Natural killer cell treated with Interleukin-12 subunit alpha and Interleukin-12 subunit beta and Interleukin-15 and Interleukin-18, amount 100 ng/mL, for 72 hours (primary cell): ENCODE measurements at regions not wholly inside any gene's neighbourhood (a gene's known extent, or its start where the extent isn't known, plus 50 kb on each side); places are given as distances from the start of the nearest gene placed in this dataset.
"Not testable (repeated sequence)": the region's sequence is repeated elsewhere in the genome, so short reads cannot be mapped to it uniquely, and the experiment has no call there.

Experiments used
- ATAC-seq, 2 donors: fragments of 150-1000 bp; cut with Tn5 transposase in 1 of 2; sonication (Bioruptor Pico), chemical (Tn5 transposase) in 1 of 2; 2 replicates each; pipeline ENCODE4 v1.10.0; 2021
- DNase-seq: peaks from one replicate; pipeline ENCODE4 v3.0.0; 2022; ENCODE audit warnings: low spot score
- H3K27ac Mint-ChIP-seq, 2 donors: 1 replicate in 1 of 2; 2 replicates in 1 of 2; pipeline ENCODE4 v1.8.0; 2022; ENCODE audit warnings: mixed read lengths in 2 of 2, mild to moderate bottlenecking in 1 of 2, moderate library complexity in 1 of 2
- H3K27me3 Mint-ChIP-seq, 2 donors: 1 replicate in 1 of 2; 2 replicates in 1 of 2; pipeline ENCODE4 v1.8.0; 2022; ENCODE audit warnings: mixed read lengths in 2 of 2
- H3K36me3 Mint-ChIP-seq: one replicate; pipeline ENCODE4 v1.8.0; 2022; ENCODE audit warnings: mixed read lengths
- H3K4me1 Mint-ChIP-seq, 2 donors: 1 replicate in 1 of 2; 2 replicates in 1 of 2; pipeline ENCODE4 v1.8.0; 2022; ENCODE audit warnings: low read depth in 2 of 2, mixed read lengths in 2 of 2, mild to moderate bottlenecking in 1 of 2
- H3K4me3 Mint-ChIP-seq: one replicate; pipeline ENCODE4 v1.8.0; 2022; ENCODE audit warnings: mixed read lengths
- H3K9me3 Mint-ChIP-seq: 2 replicates; pipeline ENCODE4 v1.8.0; 2022; ENCODE audit warnings: mixed read lengths

DNA sequence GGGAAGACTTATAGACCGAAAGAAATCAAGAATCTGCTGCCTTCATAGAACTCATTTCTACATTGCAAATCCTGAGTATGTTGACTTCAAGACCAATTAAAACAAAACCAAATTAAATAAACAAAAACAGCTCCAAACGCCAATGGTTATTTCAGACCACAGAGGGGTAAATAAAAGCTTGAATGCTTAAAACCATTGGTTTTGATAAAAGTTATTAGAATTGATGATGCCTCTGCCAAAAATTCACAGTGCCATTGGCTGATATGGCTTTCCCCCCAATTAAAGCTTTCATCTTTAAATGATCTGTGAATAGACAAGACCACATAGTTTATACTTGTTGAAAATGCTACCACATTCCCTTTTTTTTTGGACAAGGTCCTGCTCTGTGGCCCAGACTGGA is 188.5 kb downstream of the NFKBIZ start:
- DNase-seq = no peak
- no peak overlapping the region for H3K27ac Mint-ChIP-seq
- no peak overlapping the region for H3K4me3 Mint-ChIP-seq
- peaks cover 11% of the 10 kb centered on the region for H3K36me3 Mint-ChIP-seq
- H3K4me1 Mint-ChIP-seq = peaks cover 0 to 8% of the 10 kb centered on the region in 2 donors
- H3K27me3 Mint-ChIP-seq = peaks cover 0 to 8% of the 10 kb centered on the region in 2 donors
- no peak for ATAC-seq
- peaks cover 3% of the 10 kb centered on the region for H3K9me3 Mint-ChIP-seq

DNA sequence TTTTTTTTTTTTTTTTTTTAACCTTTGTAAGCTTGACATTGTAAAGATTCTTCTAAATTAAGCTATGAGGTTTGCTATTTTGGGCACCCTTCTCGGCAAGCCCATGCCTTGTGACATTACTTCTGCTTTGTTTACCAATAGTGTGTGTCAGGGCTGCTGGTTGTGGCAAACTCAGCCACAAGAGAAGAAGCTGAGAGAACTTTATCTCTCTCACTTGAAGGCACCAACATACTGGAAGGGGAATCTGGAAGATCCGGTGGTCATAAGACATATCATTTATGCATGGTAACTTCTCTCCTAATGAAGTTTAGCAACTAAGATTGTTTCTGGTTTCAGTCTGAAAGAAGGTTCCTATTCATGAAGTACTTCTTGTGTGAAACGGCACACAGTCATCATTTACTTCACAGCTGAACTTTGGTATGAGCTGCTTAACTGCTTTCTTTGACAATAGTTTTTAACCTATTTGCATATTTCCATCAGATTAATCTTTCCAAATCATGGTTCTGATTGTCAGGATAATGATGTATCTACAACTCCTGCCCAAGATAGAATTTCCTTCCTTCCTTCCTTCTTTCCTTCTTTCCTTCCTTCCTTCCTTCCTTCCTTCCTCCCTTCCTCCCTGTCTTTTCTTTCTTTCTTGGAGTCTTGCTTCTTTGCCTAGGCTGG is 189.3 kb downstream of the NFKBIZ start:
- Mint-ChIP-seq H3K27ac (no peak overlapping the region), H3K9me3 (peaks cover 3% of the 10 kb centered on the region), H3K4me1 (peaks cover 0 to 8% of the 10 kb centered on the region in 2 donors), H3K27me3 (peaks cover 0 to 8% of the 10 kb centered on the region in 2 donors), H3K36me3 (peaks cover 11% of the 10 kb centered on the region), H3K4me3 (no peak overlapping the region)
- DNase-seq = no peak
- ATAC-seq = no peak

DNA sequence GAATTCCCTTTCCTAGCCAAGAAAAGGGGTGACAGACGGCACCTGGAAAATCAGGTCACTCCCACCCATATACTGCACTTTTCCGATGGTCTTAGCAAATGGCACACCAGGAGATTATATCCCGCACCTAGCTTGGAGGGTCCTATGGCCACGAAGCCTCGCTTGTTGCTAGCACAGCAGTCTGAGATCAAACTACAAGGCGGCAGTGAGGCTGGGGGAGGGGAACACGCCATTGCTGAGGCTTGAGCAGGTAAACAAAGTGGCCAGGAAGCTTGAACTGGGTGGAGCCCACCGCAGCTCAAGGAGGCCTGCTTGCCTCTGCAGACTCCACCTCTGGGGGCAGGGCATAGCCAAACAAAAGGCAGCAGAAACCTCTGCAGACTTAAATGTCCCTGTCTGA is 190.8 kb downstream of the NFKBIZ start:
- H3K4me3 Mint-ChIP-seq, H3K27me3 Mint-ChIP-seq, ATAC-seq, DNase-seq, H3K9me3 Mint-ChIP-seq, H3K4me1 Mint-ChIP-seq, H3K27ac Mint-ChIP-seq: not testable (repeated sequence)
- peaks cover 11% of the 10 kb centered on the region for H3K36me3 Mint-ChIP-seq

GRCh38 chr3:102053375-102053989 is 204.2 kb downstream of the NFKBIZ start:
- Mint-ChIP-seq H3K27me3 (peaks cover 0 to 6% of the 10 kb centered on the region in 2 donors), H3K27ac (no peak overlapping the region), H3K4me1 (peaks cover 5 to 12% of the 10 kb centered on the region in 2 donors), H3K4me3 (no peak overlapping the region), H3K36me3 (peaks cover 20% of the 10 kb centered on the region), H3K9me3 (peaks cover 5% of the 10 kb centered on the region)
- ATAC-seq (no peak), DNase-seq (no peak)

DNA sequence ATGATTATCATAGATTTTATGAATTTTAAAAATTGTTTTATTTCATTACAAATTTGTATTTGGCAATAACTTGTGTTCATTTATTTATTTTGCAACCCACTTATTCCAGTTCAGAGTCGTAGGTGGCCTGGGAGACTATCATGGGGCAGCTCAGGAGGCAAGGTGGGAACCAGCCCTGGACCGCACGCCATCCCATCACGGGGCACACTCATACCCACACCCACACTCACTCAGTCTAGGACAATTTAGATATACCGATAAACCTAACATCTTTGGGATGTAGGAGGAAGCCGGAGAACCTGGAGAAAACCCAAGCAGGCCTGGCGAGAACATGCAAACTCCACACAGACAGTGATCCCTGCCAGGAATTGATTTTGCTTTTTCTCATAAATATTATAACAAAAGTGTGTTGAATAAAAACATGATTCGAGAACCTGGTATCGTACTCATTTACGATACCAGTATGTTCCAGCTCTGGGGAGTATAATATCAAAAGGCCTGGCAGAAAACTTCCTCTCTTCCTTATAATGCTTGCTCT is 205.3 kb downstream of the NFKBIZ start:
- H3K4me1 Mint-ChIP-seq = peaks cover 13 to 21% of the 10 kb centered on the region in 2 donors
- no peak for ATAC-seq
- no peak for DNase-seq
- no peak overlapping the region for H3K27ac Mint-ChIP-seq
- H3K9me3 Mint-ChIP-seq = no peaks in the 10 kb centered on the region
- no peak overlapping the region for H3K4me3 Mint-ChIP-seq
- peaks cover 0 to 6% of the 10 kb centered on the region in 2 donors for H3K27me3 Mint-ChIP-seq
- peaks cover 11% of the 10 kb centered on the region for H3K36me3 Mint-ChIP-seq

GRCh38 chr3:102057781-102058421 is 208.6 kb downstream of the NFKBIZ start:
- DNase-seq = no peak
- H3K36me3 Mint-ChIP-seq = no peaks in the 10 kb centered on the region
- peaks cover 15 to 23% of the 10 kb centered on the region in 2 donors for H3K4me1 Mint-ChIP-seq
- H3K27me3 Mint-ChIP-seq = no peaks in the 10 kb centered on the region
- no peaks in the 10 kb centered on the region for H3K9me3 Mint-ChIP-seq
- ATAC-seq = peak; percentile 61 to 63
- peak overlapping the region; percentile 5 for H3K27ac Mint-ChIP-seq
- H3K4me3 Mint-ChIP-seq = peak overlapping the region; percentile 15

GRCh38 chr3:102059145-102059943 is 210.0 kb downstream of the NFKBIZ start:
- Mint-ChIP-seq H3K27ac (peak overlapping the region in 1 of 2 donors; percentile 42), H3K27me3 (no peaks in the 10 kb centered on the region), H3K4me1 (peaks cover 15 to 23% of the 10 kb centered on the region in 2 donors), H3K9me3 (no peaks in the 10 kb centered on the region), H3K36me3 (no peaks in the 10 kb centered on the region), H3K4me3 (no peak overlapping the region)
- DNase-seq (no peak), ATAC-seq (no peak)

DNA sequence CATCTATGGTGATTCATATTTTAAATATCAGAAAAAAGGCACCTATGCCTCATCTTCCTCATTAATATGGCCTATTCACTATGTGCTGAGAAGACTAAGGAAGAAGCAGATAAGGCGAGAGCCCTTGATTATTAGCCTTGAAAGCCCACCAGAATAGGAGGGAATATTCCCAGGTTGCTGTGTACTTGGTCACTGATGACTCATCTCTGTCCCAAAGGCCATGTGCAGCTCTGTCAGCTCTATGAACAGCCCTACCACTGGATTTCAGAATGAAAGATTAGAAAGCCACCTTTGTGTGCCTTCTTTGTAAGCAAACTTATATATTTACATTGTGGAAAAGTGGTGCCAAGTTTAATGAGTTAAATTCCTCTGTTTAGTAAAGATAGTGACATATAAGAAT is 211.5 kb downstream of the NFKBIZ start:
- H3K36me3 Mint-ChIP-seq = no peaks in the 10 kb centered on the region
- peaks cover 15 to 23% of the 10 kb centered on the region in 2 donors for H3K4me1 Mint-ChIP-seq
- DNase-seq (no peak), ATAC-seq (no peak)
- no peaks in the 10 kb centered on the region for H3K9me3 Mint-ChIP-seq
- no peak overlapping the region for H3K27ac Mint-ChIP-seq
- no peak overlapping the region for H3K4me3 Mint-ChIP-seq
- H3K27me3 Mint-ChIP-seq = no peaks in the 10 kb centered on the region

GRCh38 chr3:102063572-102063971 is 214.3 kb downstream of the NFKBIZ start:
- DNase-seq (no peak), ATAC-seq (peak; percentile 40 to 43)

GRCh38 chr3:102066470-102066869 is 217.2 kb downstream of the NFKBIZ start:
- no peaks in the 10 kb centered on the region for H3K36me3 Mint-ChIP-seq
- H3K9me3 Mint-ChIP-seq = peaks cover 3% of the 10 kb centered on the region
- H3K4me3 Mint-ChIP-seq = no peak overlapping the region
- H3K4me1 Mint-ChIP-seq = no peaks in the 10 kb centered on the region
- DNase-seq (no peak), ATAC-seq (no peak)
- H3K27ac Mint-ChIP-seq = no peak overlapping the region
- H3K27me3 Mint-ChIP-seq = peaks cover 0 to 8% of the 10 kb centered on the region in 2 donors

More at GRCh38 chr3:102063572-102063971, 214.3 kb downstream of the NFKBIZ start:
- H3K27ac Mint-ChIP-seq = no peak overlapping the region
- peaks cover 8 to 10% of the 10 kb centered on the region in 2 donors for H3K4me1 Mint-ChIP-seq
- no peaks in the 10 kb centered on the region for H3K9me3 Mint-ChIP-seq
- H3K36me3 Mint-ChIP-seq = no peaks in the 10 kb centered on the region
- no peak overlapping the region for H3K4me3 Mint-ChIP-seq
- peaks cover 0 to 2% of the 10 kb centered on the region in 2 donors for H3K27me3 Mint-ChIP-seq

DNA sequence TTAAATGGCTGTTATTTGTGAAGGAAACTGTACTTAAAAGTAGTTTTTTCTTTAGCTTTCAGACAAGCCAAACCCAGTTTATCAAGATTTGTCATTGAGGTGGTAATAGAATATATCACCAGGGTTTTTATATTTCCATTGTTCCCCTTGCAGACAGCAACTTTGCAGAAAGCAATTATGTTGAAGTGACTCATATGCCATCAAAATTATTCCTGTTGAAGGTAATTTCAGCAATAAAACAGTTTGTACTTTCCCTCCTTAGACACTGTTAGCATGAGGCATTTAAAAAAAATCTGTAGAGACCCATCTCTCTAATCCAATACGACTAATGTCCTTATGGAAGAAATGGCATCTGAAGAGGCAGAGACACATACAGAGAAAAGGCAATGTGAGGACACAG is 219.0 kb downstream of the NFKBIZ start:
- ATAC-seq (no peak), DNase-seq (no peak)
- no peaks in the 10 kb centered on the region for H3K4me1 Mint-ChIP-seq
- H3K9me3 Mint-ChIP-seq = peaks cover 3% of the 10 kb centered on the region
- no peaks in the 10 kb centered on the region for H3K36me3 Mint-ChIP-seq
- H3K27ac Mint-ChIP-seq = no peak overlapping the region
- peaks cover 0 to 8% of the 10 kb centered on the region in 2 donors for H3K27me3 Mint-ChIP-seq
- H3K4me3 Mint-ChIP-seq = no peak overlapping the region

DNA sequence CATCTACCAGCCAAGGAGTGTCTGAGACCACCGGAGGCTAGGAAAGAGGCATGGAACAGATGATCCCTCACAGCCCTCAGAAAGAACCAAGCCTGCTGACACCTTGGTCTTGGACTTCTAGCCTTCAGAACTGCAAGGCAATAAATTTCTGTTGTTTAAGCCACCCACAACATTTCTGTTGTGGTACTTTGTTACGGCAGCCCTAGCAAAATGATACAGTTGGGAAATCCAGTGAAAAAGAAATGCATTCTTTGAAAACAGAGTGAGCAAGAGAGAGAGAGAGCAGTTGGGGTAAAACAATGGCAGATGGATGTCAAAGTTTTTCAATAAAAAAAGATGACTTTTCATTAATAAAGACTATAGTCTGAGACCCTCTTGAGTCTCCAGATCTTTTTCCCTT is 219.4 kb downstream of the NFKBIZ start:
- Mint-ChIP-seq H3K36me3 (no peaks in the 10 kb centered on the region), H3K27me3 (peaks cover 0 to 8% of the 10 kb centered on the region in 2 donors), H3K4me3 (no peak overlapping the region), H3K9me3 (peaks cover 3% of the 10 kb centered on the region), H3K4me1 (no peaks in the 10 kb centered on the region), H3K27ac (no peak overlapping the region)
- no peak for ATAC-seq
- DNase-seq = no peak

- no peak overlapping the region for H3K4me3 Mint-ChIP-seq
- peaks cover 0 to 8% of the 10 kb centered on the region in 2 donors for H3K27me3 Mint-ChIP-seq
- DNase-seq (no peak), ATAC-seq (no peak)
- no peaks in the 10 kb centered on the region for H3K36me3 Mint-ChIP-seq
- no peak overlapping the region for H3K27ac Mint-ChIP-seq
- peaks cover 3% of the 10 kb centered on the region for H3K9me3 Mint-ChIP-seq
- no peaks in the 10 kb centered on the region for H3K4me1 Mint-ChIP-seq
Observed at GRCh38 chr3:102069211-102069662, 219.9 kb downstream of the NFKBIZ start.
